B cell (primary cell): ENCODE measurements at regions not wholly inside any gene's neighbourhood (a gene's known extent, or its start where the extent isn't known, plus 50 kb on each side); places are given as distances from the start of the nearest gene placed in this dataset. TPM values are rescaled to one million over a fixed set of nuclear protein-coding genes. Genes with fewer than 3 reads are reported as not detected.

ENCODE experiments used
- ATAC-seq: fragments of 200-7000 bp; cut with Tn5 transposase; one replicate; pipeline ENCODE4 v1.10.0; 2021; ENCODE audit warnings: low read depth, mild to moderate bottlenecking, moderate number of reproducible peaks, moderate library complexity
- CTCF ChIA-PET: fragments of 350-600 bp; sonication (Branson Sonifier 250); formaldehyde crosslinking; loops from one replicate; lab custom pipeline; 2021; ENCODE audit warnings: antibody characterized with exemption, inconsistent platforms; lab: Charles Lee
- POLR2A ChIA-PET: fragments of 350-600 bp; sonication (Branson Sonifier 250); formaldehyde crosslinking; loops from one replicate; lab custom pipeline; 2021; ENCODE audit warnings: antibody characterized with exemption; lab: Charles Lee
- DNase-seq: peaks from one replicate; pipeline ENCODE4 v3.0.0; 2013
- H2AFZ ChIP-seq: 2 replicates; pipeline ENCODE4 v1.6.1; 2012; ENCODE audit warnings: mild to moderate bottlenecking, low read depth, low read length; ENCODE audit not compliant: insufficient read depth, poor library complexity, severe bottlenecking
- H3K27ac ChIP-seq, 2 donors: 1 replicate in 1 of 2; 2 replicates in 1 of 2; pipeline ENCODE4 v1.5.1; 2012 to 2013; ENCODE audit warnings: low read length in 2 of 2, mild to moderate bottlenecking in 2 of 2, moderate library complexity in 1 of 2
- H3K27me3 ChIP-seq, 4 experiments: fragments of 200-600 bp in 1 of 4; sonication (generic) in 1 of 4; replicated peaks in 1 of 4; 1 replicate in 2 of 4; 2 replicates in 2 of 4; pipeline versions ENCODE4 v1.6.1 to v1.7.0; 2013 to 2016; ENCODE audit warnings: low read length in 3 of 4, mild to moderate bottlenecking in 2 of 4, mixed read lengths in 1 of 4, moderate library complexity in 1 of 4; ENCODE audit not compliant: insufficient read depth in 4 of 4, control insufficient read depth in 3 of 4; ENCODE audit errors: control extremely low read depth in 1 of 4
- H3K36me3 ChIP-seq, 2 experiments: replicated peaks in 1 of 2; 1 replicate in 1 of 2; 2 replicates in 1 of 2; pipeline versions ENCODE4 v1.6.1 to v1.7.1; 2013; ENCODE audit warnings: low read length in 1 of 2; ENCODE audit not compliant: insufficient read depth in 2 of 2, control insufficient read depth in 1 of 2; ENCODE audit errors: control extremely low read depth in 1 of 2, extremely low read depth in 1 of 2
- H3K4me1 ChIP-seq, 2 donors: fragments of 200-600 bp in 1 of 2; sonication (generic) in 1 of 2; 1 replicate in 1 of 2; 2 replicates in 1 of 2; pipeline versions ENCODE4 v1.5.1 to v1.6.1; 2013 to 2017; ENCODE audit warnings: low read length in 2 of 2; ENCODE audit not compliant: control insufficient read depth in 2 of 2, insufficient read depth in 2 of 2
- H3K4me2 ChIP-seq: replicated peaks from 2 replicates; pipeline ENCODE3; 2012; ENCODE audit warnings: mild to moderate bottlenecking, low read depth, low read length; ENCODE audit not compliant: poor library complexity, severe bottlenecking
- H3K4me3 ChIP-seq, 5 experiments: fragments of 200-600 bp in 1 of 5; sonication (generic) in 1 of 5; 1 replicate in 3 of 5; 2 replicates in 2 of 5; pipeline versions ENCODE4 v1.5.1 to v1.7.0; 2011 to 2016; ENCODE audit warnings: low read length in 4 of 5, mild to moderate bottlenecking in 4 of 5, low read depth in 2 of 5, control low read depth in 1 of 5, moderate library complexity in 1 of 5; ENCODE audit not compliant: insufficient read depth in 1 of 5; ENCODE audit errors: control extremely low read depth in 1 of 5, extremely low read depth in 1 of 5
- H3K79me2 ChIP-seq: fragments of 200-600 bp; sonication (generic); one replicate; pipeline ENCODE4 v1.6.0; 2016; ENCODE audit warnings: low read length; ENCODE audit not compliant: control insufficient read depth, insufficient read depth
- H3K9ac ChIP-seq: fragments of 200-600 bp; sonication (generic); 2 replicates; pipeline ENCODE4 v1.6.1; 2017; ENCODE audit warnings: mild to moderate bottlenecking, low read length, moderate library complexity
- H3K9me3 ChIP-seq, 3 donors: one replicate each; pipeline versions ENCODE4 v1.6.1 to v1.7.1; 2013; ENCODE audit warnings: low read length in 2 of 3; ENCODE audit not compliant: control insufficient read depth in 2 of 3, insufficient read depth in 1 of 3; ENCODE audit errors: control extremely low read depth in 1 of 3
- H4K20me1 ChIP-seq: 2 replicates; pipeline ENCODE4 v1.6.0; 2012; ENCODE audit warnings: mild to moderate bottlenecking, low read length; ENCODE audit not compliant: insufficient read depth, control insufficient read depth, poor library complexity, severe bottlenecking
- H3K27ac Mint-ChIP-seq: one replicate; pipeline ENCODE4 v1.8.0; 2021; ENCODE audit warnings: mixed read lengths
- H3K27me3 Mint-ChIP-seq: one replicate; pipeline ENCODE4 v1.8.0; 2021; ENCODE audit warnings: mixed read lengths
- H3K4me1 Mint-ChIP-seq: one replicate; pipeline ENCODE4 v1.8.0; 2021; ENCODE audit warnings: mixed read lengths
- H3K4me3 Mint-ChIP-seq: one replicate; pipeline ENCODE4 v1.8.0; 2021; ENCODE audit warnings: mixed read lengths
- H3K9me3 Mint-ChIP-seq: one replicate; pipeline ENCODE4 v1.8.0; 2022; ENCODE audit warnings: mixed read lengths; ENCODE audit not compliant: insufficient read depth
- CTCF ChIP-seq: fragments of 200-600 bp; IDR thresholded peaks from one replicate; pipeline ENCODE4 v1.8.0; 2022; ENCODE audit warnings: antibody characterized with exemption, mild to moderate bottlenecking
- EZH2 ChIP-seq: IDR thresholded peaks from 2 replicates; pipeline ENCODE4 v1.6.1; 2012; ENCODE audit warnings: borderline replicate concordance, low read depth, mild to moderate bottlenecking, moderate library complexity, low read length; ENCODE audit not compliant: insufficient read depth, poor library complexity, severe bottlenecking
- WGBS: methylation state at CpG from one replicate; pipeline ENCODE4 v1.1.5; 2013; ENCODE audit warnings: missing lambda C conversion rate; ENCODE audit not compliant: insufficient coverage; 5-methylcytosine and 5-hydroxymethylcytosine counted together
- intact Hi-C: fragments of 100-400 bp; cut with micrococcal nuclease; formaldehyde crosslinking; loops from one replicate; pipeline ENCODE4 v1.10.0; 2022
- small RNA-seq: library from RNA; depleted of rRNA; stranded (forward); fragments of <200 nt; gene quantifications from one replicate; pipeline ENCODE3, GENCODE V24; 2012; ENCODE audit warnings: low replicate concordance, low read depth; ENCODE audit not compliant: insufficient read length

DNA sequence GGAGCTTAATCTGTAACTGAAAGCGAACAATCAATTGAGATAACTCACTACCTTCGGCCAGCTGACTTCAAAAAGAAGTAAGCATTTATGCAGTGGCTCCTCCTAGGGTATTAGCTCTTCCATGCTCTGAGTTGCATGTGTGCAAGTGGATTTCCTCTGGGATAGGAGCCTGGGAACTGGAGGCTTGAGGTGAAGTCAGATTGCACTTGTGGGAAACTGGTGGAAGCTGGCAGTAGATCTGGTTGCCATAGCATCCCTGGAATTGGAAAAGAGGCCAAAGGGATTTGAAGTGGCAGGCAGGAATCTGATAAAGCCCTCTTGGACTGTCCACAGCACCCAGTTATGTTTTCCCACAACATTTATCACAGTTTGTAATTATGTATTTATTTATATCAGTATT lies 50.6 kb upstream of the FMNL2 start:
- Mint-ChIP-seq H3K9me3 (no peaks in the 10 kb centered on the region), H3K4me1 (no peaks in the 10 kb centered on the region), H3K4me3 (no peak overlapping the region), H3K27me3 (peaks cover 16% of the 10 kb centered on the region), H3K27ac (no peak overlapping the region)
- POLR2A ChIA-PET: no interaction called here
- Histone ChIP-seq H3K27me3 (no peaks in the 10 kb centered on the region), H3K36me3 (no peaks in the 10 kb centered on the region), H3K4me2 (no peak overlapping the region), H3K79me2 (no peaks in the 10 kb centered on the region), H4K20me1 (no peaks in the 10 kb centered on the region), H3K9ac (no peak overlapping the region), H3K9me3 (peaks cover 0 to 8% (median 0%) of the 10 kb centered on the region in 3 donors), H2AFZ (no peak overlapping the region), H3K4me1 (no peaks in the 10 kb centered on the region), H3K4me3 (no peak overlapping the region), H3K27ac (no peak overlapping the region)
- ATAC-seq: no peak
- intact Hi-C loops: no loop called here
- 100% methylated on average over 2 of the region's 2 CpGs for WGBS
- no peak for DNase-seq
- CTCF ChIA-PET: no interaction called here
- TF ChIP-seq EZH2 (no peak), CTCF (no peak)

Small RNA genes lying in the stretch of these regions (small RNA-seq; reads per million reads assigned to genes)
- not detected for gene RF00019
